ENCODE measurements at regions not wholly inside any gene's neighbourhood (a gene's known extent, or its start where the extent isn't known, plus 50 kb on each side); places are given as distances from the start of the nearest gene placed in this dataset.
"Not testable (repeated sequence)": the region's sequence is repeated elsewhere in the genome, so short reads cannot be mapped to it uniquely, and the experiment has no call there.

- Histone ChIP-seq H3K36me3 (no peaks in the 10 kb centered on the region), H3K4me3 (ENCODE audit: low read depth in 1 of 2, low read length in 1 of 2) (no peak overlapping the region), H3K4me1 (ENCODE audit: control insufficient read depth in 1 of 2, insufficient read depth in 1 of 2, low read depth in 1 of 2, low read length in 1 of 2) (no peaks in the 10 kb centered on the region), H3K9me3 (no peaks in the 10 kb centered on the region), H3K27me3 (no peaks in the 10 kb centered on the region), H3K27ac (no peak overlapping the region)
- no peak for TF ChIP-seq CTCF (IDR thresholded peaks at IDR 0.05)
These were observed 473.0 kb upstream of the C16orf82 start for GRCh38 chr16:26593700-26594099.

- no peak for TF ChIP-seq CTCF (IDR thresholded peaks at IDR 0.05)
- H3K27me3 ChIP-seq: no peaks in the 10 kb centered on the region
- H3K36me3 ChIP-seq: no peaks in the 10 kb centered on the region
- no peak overlapping the region for H3K27ac ChIP-seq
- H3K9me3 ChIP-seq: no peaks in the 10 kb centered on the region
- no peaks in the 10 kb centered on the region for H3K4me1 ChIP-seq (ENCODE audit: control insufficient read depth in 1 of 2, insufficient read depth in 1 of 2, low read depth in 1 of 2, low read length in 1 of 2)
- no peak overlapping the region for H3K4me3 ChIP-seq (ENCODE audit: low read depth in 1 of 2, low read length in 1 of 2)
These were observed 472.1 kb upstream of the C16orf82 start for GRCh38 chr16:26594666-26595065.

GRCh38 chr16:26595199-26595598 is 471.5 kb upstream of the C16orf82 start:
- no peak overlapping the region for H3K27ac ChIP-seq
- no peaks in the 10 kb centered on the region for H3K9me3 ChIP-seq
- H3K27me3 ChIP-seq: no peaks in the 10 kb centered on the region
- no peak overlapping the region for H3K4me3 ChIP-seq (ENCODE audit: low read depth in 1 of 2, low read length in 1 of 2)
- no peak for TF ChIP-seq CTCF (IDR thresholded peaks at IDR 0.05)
- H3K4me1 ChIP-seq (ENCODE audit: control insufficient read depth in 1 of 2, insufficient read depth in 1 of 2, low read depth in 1 of 2, low read length in 1 of 2): no peaks in the 10 kb centered on the region
- no peaks in the 10 kb centered on the region for H3K36me3 ChIP-seq

GRCh38 chr16:26596033-26596432 is 470.7 kb upstream of the C16orf82 start:
- not testable (repeated sequence) for H3K4me3 ChIP-seq (ENCODE audit: low read depth in 1 of 2, low read length in 1 of 2); H3K36me3 ChIP-seq; H3K27me3 ChIP-seq; H3K27ac ChIP-seq; H3K4me1 ChIP-seq (ENCODE audit: control insufficient read depth in 1 of 2, insufficient read depth in 1 of 2, low read depth in 1 of 2, low read length in 1 of 2); H3K9me3 ChIP-seq

- no peak for TF ChIP-seq CTCF (IDR thresholded peaks at IDR 0.05)
- H3K27ac ChIP-seq: no peak overlapping the region
- H3K27me3 ChIP-seq: no peaks in the 10 kb centered on the region
- no peak overlapping the region for H3K4me3 ChIP-seq (ENCODE audit: low read depth in 1 of 2, low read length in 1 of 2)
- no peaks in the 10 kb centered on the region for H3K4me1 ChIP-seq (ENCODE audit: control insufficient read depth in 1 of 2, insufficient read depth in 1 of 2, low read depth in 1 of 2, low read length in 1 of 2)
- no peaks in the 10 kb centered on the region for H3K36me3 ChIP-seq
- no peaks in the 10 kb centered on the region for H3K9me3 ChIP-seq
These were observed 468.7 kb upstream of the C16orf82 start for GRCh38 chr16:26598061-26598460.

- no peaks in the 10 kb centered on the region for H3K9me3 ChIP-seq
- H3K27me3 ChIP-seq: no peaks in the 10 kb centered on the region
These were observed 467.5 kb upstream of the C16orf82 start for GRCh38 chr16:26598998-26599784.

More at GRCh38 chr16:26598998-26599784, 467.5 kb upstream of the C16orf82 start:
- Histone ChIP-seq H3K4me3 (ENCODE audit: low read depth in 1 of 2, low read length in 1 of 2) (no peak overlapping the region), H3K36me3 (no peaks in the 10 kb centered on the region), H3K27ac (no peak overlapping the region), H3K4me1 (ENCODE audit: control insufficient read depth in 1 of 2, insufficient read depth in 1 of 2, low read depth in 1 of 2, low read length in 1 of 2) (no peaks in the 10 kb centered on the region)
- no peak for TF ChIP-seq CTCF (IDR thresholded peaks at IDR 0.05)

Measured in neutrophil (primary cell).